Raji (cell line): ENCODE measurements at regions not wholly inside any gene's neighbourhood (a gene's known extent, or its start where the extent isn't known, plus 50 kb on each side); places are given as distances from the start of the nearest gene placed in this dataset.

Experiments
- POLR2A ChIP-seq: IDR thresholded peaks from 2 replicates; pipeline ENCODE4 v1.6.1; 2011; ENCODE audit warnings: low read depth, low read length, control low read depth; ENCODE audit not compliant: insufficient read depth

- no peak for TF ChIP-seq POLR2A
These were observed 97.2 kb downstream of the FAM43A start for GRCh38 chr3:194782698-194783404.

GRCh38 chr3:194784361-194784760, 98.7 kb downstream of the FAM43A start:
- TF ChIP-seq POLR2A, result no peak

DNA sequence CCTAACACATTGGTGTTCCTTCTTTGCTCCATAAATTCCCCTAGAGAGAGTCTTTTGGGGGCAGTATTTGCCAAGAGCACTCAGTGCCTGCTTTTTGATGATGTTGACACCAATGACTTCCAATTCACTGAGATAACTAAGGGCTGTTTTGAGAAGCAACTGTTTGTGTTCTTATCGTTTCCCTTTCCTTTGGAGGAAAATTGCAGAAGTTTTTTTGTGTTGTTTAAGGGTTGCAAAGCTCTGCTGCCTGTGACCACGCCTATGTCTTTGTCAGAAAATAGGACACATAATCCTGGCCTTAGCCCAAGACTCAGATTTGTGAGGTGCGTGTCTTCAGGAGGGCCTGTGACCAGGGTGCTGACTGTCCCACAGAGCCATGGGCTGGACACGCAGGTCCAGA, 99.6 kb downstream of the FAM43A start:
- TF ChIP-seq POLR2A, result no peak

DNA sequence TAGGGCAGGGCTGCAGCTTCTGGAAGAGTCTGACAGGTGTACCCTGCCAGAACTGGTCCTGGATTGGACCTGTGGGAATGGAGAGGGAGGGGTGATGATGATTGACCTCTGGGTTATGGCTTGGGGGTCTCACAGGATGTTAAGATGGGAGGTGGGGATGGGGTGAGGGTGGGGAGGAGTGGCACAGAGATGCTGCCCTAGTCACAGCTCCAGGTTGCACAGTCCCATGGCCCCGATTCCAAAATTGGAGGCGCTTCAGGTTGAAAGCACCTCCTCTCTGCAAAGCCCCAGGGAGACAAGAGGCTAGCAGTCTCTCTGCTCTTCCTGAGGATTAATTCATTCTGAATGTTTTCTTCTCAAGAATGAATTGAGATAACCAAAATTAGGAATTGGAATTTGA, 101.4 kb downstream of the FAM43A start:
- TF ChIP-seq POLR2A, result no peak

DNA sequence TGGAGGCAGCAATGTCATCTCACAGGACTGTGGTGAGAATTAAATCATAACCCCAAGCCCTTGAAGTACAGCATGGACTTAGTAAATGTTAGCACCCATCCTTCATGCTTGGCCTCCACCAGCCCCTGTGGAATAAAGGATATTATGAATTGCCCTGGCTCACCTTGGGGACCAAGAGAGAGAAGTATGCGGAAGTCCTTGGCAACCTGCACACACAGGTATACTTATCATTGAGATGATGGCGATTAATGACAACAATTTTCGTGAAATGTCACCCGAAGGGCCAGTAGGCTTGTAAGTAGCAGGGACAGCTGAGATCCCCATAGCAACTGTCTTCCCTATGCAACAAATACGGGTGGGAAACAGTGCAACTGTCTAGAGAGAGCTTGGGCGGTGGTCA, 102.0 kb downstream of the FAM43A start:
- TF ChIP-seq POLR2A, result no peak

DNA sequence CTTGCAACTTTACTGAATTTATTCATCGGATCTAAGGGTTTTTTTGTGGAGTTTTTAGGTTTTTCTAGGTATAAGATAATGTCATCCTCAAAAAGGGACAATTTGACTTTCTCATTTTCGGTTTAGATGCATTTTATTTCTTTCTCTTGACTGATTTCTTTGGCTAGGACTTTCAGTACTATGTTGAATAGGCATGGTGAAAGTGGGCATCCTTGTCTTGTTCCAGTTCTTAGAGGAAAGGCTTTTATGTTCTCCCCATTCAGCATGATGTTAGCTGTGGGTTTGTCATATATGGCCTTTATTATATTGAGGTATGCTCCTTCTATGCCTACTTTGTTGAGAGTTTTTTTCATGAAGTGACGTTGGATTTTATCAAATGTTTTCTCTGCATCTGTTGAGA, 106.7 kb downstream of the FAM43A start:
- TF ChIP-seq POLR2A, result no peak

DNA sequence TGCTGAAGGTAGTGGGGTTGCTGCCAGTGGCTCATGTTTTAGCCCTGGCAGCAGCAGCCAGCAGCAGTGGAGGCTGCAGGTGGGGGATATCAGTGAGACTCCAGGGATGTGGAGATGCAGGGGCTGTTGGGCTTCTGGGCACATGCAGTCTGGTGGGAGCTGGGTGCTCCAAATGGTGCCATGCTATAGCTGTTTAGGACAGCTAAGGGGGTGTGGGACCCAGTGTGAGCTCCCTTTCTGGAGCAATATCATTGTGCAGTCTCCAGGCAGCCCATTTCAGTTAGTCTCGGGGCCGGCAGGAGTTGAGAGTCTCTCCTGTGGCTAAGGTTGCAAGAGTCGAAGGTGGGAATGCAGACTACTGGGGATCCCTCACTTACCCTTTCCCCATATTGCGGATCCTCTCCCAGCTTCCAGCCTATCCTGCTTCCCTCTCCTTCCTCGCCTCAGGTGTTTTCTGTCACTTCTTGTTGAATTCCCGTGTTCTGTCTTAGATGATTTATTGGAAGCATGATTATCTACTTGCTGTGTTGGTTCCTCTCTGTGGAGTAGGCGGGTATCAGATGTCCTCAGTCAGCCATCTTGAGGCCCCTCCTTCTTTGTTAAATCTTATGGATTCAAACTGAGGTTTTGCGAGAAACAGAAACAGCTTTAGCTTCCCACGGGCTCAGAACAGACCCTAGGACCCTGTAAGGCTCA, 112.0 kb downstream of the FAM43A start:
- no peak for TF ChIP-seq POLR2A

DNA sequence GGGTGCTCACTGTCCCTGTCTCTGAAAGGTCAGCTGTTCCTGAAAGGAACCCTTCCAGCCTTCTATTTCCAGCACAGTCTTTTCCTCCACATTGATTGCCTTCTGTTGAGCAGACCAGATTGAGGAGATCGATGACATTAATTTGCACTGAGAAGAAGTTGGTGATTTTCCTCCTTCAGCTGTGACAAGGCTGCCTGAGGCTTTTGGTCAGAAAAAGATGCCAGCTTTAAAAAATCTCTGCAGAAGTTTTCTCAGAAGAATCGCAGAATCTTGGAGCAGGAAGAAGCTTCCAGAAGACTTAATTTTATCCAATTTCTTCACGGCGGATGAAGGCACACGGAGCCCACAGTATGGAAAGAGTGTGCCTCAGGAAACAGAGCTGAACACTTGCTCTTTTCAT, 112.8 kb downstream of the FAM43A start:
- no peak for TF ChIP-seq POLR2A

DNA sequence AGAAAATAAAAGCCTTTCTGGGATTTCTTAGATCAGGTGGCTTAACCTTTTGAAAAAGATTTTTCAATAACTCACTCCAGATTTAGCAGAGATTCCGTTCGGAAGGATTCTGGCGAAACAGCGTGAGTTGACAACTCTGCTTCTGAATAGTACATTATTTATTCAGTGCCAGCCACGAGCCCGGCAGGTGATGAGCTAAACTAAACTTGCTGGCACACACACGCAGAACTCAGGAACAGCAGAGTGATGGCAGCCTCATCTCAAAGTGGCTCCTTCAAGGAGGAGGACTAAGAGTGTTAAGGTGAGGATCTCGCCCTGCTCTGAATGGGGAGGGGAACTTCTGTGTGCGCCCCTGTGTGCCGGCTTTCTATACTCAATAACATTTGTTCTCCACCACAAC, 114.3 kb downstream of the FAM43A start:
- TF ChIP-seq POLR2A, result no peak

- no peak for TF ChIP-seq POLR2A
These were observed 116.1 kb downstream of the FAM43A start for GRCh38 chr3:194801461-194802432.

DNA sequence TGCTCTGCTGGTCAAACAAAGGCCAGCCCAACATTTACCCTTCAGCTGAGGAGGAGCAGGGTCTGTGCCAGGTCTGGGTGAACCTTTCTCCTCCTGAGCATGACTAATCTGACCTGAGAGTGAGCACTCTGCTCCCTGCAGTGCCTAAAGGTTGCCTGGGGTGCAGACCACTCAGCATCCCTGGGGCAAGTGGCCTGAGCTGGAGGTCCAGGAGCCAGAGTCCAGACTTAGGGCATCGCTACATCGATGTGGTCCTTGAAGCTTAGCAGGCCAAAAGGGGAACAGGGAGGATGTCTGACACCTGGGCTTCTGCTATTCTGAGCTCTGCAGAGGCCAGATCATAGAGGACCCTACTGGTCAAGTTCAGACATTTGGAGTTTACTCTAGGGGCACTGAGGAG, 119.1 kb downstream of the FAM43A start:
- TF ChIP-seq POLR2A, result no peak

DNA sequence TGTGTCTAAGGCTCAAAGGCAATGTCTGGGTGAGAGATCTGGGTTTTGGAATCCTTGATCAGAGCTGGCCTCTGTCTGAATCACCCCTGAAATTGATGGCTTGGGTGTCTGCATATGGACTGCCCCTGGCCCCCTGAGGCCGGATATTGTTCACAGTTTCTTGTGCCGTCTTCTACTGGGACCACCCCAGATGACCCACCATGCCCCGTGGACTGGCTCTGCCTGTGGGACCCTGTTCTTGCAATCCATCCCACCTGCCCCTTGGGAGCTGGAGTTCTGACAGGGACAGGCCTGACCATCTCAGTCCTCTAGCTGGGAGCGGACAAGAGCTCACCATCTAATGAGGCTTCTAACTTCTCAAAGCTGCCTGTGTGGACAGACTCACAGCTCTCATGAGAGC, 119.9 kb downstream of the FAM43A start:
- TF ChIP-seq POLR2A, result no peak

DNA sequence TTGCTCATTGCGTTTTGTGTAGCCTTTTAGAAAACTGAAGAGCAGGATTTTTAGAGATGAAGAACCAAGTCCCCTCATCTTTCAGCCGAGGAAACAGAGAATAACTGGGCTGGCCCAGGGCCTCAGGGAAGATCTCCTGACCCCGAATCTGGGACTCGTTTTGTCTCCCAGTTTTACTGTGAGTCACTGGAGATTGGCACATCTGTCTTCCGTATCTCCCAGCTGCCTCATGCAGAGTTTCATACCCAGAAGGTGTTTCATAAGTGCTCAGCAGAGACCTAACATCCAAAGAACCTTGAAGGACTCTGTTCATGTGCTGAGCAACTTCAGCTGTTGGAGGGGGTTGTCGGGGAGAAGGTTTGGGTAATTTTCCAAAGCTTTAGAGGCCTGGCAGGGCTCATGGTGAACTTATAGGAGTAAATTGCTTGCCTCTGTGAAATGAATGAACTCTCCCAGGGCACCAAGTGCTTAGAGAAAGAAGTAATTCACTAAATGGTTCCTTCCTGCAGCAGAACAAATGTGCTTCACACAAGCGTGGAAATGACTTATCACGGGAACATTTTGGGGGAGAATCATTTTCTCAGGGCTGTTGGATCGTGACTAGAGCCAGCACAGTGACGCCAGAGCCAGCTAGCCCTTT, 121.4 kb downstream of the FAM43A start:
- no peak for TF ChIP-seq POLR2A

GRCh38 chr3:194808640-194809097, 123.0 kb downstream of the FAM43A start:
- TF ChIP-seq POLR2A, result no peak

DNA sequence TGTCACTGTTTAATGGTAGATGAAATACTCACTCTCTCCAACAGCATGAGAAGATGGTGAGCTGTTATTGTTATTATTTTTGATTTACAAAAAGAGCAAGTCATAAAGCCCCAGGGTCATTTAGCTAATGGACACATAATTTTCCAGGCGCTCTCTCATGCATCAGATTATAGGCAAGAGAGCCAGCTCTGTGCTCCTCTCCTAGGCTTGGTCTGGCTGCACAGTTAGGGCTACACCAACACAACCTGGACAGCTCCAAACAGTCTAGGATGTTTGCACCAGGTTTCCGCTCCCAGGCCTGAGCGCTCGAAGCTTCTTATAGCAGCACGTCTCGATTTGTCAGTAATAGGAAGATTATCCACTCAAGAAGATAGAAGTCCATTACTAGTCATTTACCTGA, 123.7 kb downstream of the FAM43A start:
- TF ChIP-seq POLR2A, result no peak
